ENCODE measurements at regions not wholly inside any gene's neighbourhood (a gene's known extent, or its start where the extent isn't known, plus 50 kb on each side); places are given as distances from the start of the nearest gene placed in this dataset.

DNA sequence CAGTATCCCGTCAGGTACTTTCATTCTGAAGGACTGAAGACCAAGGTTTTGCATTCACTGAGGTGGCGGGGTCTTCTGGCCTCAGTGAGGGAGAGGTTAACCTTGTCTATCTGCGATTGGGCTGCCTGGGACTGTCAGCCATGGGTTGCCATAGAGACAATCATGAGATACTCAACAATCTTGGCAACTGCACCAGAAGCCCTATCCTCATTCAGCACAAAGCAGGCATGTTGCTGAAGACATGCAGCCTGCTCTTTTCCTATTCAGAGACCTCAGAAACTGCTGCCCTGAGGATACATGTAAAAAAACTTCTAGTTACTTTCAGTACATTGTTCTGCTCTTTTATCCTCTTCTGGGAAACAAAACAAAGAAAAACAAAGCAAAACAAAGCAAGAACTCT is 146.3 kb upstream of the PIRT start:
- H3K4me3 ChIP-seq (ENCODE audit: control insufficient read depth, low read depth, low read length), result no peak overlapping the region
- TF ChIP-seq, protein P1, sequence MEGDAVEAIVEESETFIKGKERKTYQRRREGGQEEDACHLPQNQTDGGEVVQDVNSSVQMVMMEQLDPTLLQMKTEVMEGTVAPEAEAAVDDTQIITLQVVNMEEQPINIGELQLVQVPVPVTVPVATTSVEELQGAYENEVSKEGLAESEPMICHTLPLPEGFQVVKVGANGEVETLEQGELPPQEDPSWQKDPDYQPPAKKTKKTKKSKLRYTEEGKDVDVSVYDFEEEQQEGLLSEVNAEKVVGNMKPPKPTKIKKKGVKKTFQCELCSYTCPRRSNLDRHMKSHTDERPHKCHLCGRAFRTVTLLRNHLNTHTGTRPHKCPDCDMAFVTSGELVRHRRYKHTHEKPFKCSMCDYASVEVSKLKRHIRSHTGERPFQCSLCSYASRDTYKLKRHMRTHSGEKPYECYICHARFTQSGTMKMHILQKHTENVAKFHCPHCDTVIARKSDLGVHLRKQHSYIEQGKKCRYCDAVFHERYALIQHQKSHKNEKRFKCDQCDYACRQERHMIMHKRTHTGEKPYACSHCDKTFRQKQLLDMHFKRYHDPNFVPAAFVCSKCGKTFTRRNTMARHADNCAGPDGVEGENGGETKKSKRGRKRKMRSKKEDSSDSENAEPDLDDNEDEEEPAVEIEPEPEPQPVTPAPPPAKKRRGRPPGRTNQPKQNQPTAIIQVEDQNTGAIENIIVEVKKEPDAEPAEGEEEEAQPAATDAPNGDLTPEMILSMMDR (IDR thresholded peaks at IDR 0.05; ENCODE audit: control insufficient read depth, insufficient read depth, low read depth, low read length, missing control alignments), result no peak
- DNase-seq (ENCODE audit: low read depth), result no peak

DNA sequence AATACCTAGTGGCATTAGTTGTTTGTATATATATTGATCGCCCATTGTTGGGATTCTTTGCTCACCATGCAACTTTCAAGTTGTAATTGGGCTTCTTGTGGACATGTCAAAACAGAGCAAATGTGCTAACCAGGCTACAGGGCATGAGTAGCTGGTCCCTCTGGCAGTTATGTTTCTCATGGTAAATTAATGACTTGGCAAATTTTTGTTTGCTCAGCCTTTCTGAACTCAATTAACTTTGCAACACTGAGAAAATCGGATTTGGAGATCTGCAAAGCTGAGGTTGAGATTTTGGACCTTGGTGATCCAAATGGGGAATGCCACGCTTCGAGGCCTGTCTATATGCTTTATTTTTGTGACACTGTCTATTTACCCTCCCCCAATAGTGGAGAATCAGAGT is 138.5 kb upstream of the PIRT start:
- TF ChIP-seq, protein P1 (IDR thresholded peaks at IDR 0.05; ENCODE audit: control insufficient read depth, insufficient read depth, low read depth, low read length, missing control alignments), result no peak
- no peak for DNase-seq (ENCODE audit: low read depth)
- no peak overlapping the region for H3K4me3 ChIP-seq (ENCODE audit: control insufficient read depth, low read depth, low read length)

DNA sequence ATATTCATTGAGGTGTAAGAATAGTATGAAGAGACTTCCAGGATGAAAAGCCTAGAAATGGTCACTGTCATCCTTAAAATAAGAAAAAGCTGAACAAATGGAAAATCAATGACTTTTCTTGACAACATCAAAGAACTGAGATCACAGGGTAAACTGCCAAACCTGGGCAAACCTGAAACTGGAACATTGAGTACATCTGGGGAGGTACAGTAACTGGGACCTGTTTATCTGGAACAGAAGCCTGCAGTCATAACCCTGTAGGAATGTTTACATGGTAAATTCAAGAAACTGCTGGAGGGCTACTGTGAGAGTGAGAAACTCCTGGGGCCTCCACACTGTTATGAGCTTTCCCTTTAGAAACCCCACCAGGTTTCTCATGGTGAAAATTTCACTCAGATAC is 130.1 kb upstream of the PIRT start:
- TF ChIP-seq, protein P1 (IDR thresholded peaks at IDR 0.05; ENCODE audit: control insufficient read depth, insufficient read depth, low read depth, low read length, missing control alignments), result no peak
- H3K4me3 ChIP-seq (ENCODE audit: control insufficient read depth, low read depth, low read length), result no peak overlapping the region
- DNase-seq (ENCODE audit: low read depth), result no peak

DNA sequence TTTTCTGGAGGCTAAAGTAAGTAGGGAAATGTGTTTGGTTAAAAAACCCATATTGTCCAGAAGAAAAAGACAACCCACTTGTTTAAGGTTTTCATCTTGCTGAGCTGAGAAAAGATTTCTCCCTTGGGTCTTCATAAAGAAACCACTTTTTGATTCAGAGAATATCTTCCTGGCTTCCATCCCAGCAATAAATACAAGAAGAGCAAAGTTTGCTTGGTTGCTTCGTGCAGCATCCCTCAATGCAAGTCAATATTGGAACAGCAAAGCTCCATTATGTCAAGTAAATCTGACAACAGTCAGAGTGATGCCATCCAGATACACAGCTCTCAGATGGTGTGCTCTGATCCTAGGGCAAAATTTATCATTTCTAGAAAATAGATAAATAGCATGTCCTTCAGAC is 118.9 kb upstream of the PIRT start:
- H3K4me3 ChIP-seq (ENCODE audit: control insufficient read depth, low read depth, low read length), result no peak overlapping the region
- TF ChIP-seq, protein P1 (IDR thresholded peaks at IDR 0.05; ENCODE audit: control insufficient read depth, insufficient read depth, low read depth, low read length, missing control alignments), result no peak
- no peak for DNase-seq (ENCODE audit: low read depth)

DNA sequence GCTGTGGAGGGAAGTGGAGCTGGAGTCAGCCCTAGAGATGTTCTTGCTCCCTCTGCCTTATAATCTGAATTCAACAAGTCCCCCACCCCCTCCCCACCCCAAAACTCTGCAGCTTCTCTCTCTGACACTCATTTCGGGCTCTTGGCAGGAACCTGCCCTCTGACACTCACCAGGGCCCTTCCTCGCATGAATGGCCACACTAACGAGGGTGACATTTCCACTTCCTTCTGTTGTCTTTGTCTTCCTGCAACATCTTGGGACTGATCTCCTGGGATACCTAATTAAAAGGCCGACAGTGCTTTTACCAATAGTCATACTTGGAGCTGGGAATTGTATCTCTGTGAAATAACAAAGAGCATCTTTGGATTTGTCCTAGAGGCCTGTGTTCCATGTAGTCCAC is 106.9 kb upstream of the PIRT start:
- TF ChIP-seq, protein P1 (IDR thresholded peaks at IDR 0.05; ENCODE audit: control insufficient read depth, insufficient read depth, low read depth, low read length, missing control alignments), result no peak

GRCh38 chr17:10936931-10937330 is 99.0 kb upstream of the PIRT start:
- TF ChIP-seq, protein P1 (IDR thresholded peaks at IDR 0.05; ENCODE audit: control insufficient read depth, insufficient read depth, low read depth, low read length, missing control alignments), result no peak
- no peak for DNase-seq (ENCODE audit: low read depth)

More for the DNA sequence above, 106.9 kb upstream of the PIRT start:
- no peak overlapping the region for H3K4me3 ChIP-seq (ENCODE audit: control insufficient read depth, low read depth, low read length)
- no peak for DNase-seq (ENCODE audit: low read depth)

GRCh38 chr17:10932938-10933337 is 95.1 kb upstream of the PIRT start:
- DNase-seq (ENCODE audit: low read depth), result no peak
- TF ChIP-seq, protein P1 (IDR thresholded peaks at IDR 0.05; ENCODE audit: control insufficient read depth, insufficient read depth, low read depth, low read length, missing control alignments), result no peak
- no peak overlapping the region for H3K4me3 ChIP-seq (ENCODE audit: control insufficient read depth, low read depth, low read length)

More at GRCh38 chr17:10936931-10937330, 99.0 kb upstream of the PIRT start:
- no peak overlapping the region for H3K4me3 ChIP-seq (ENCODE audit: control insufficient read depth, low read depth, low read length)

Data from AG09309 (cell line).